H1 (cell line): ENCODE measurements at regions not wholly inside any gene's neighbourhood (a gene's known extent, or its start where the extent isn't known, plus 50 kb on each side); places are given as distances from the start of the nearest gene placed in this dataset.

Experiments
- CTCF ChIA-PET: fragments of 300-600 bp; sonication (Branson Sonifier 250); formaldehyde crosslinking; loops from one replicate; lab custom pipeline; 2021; ENCODE audit not compliant: partially characterized antibody; lab: Charles Lee
- POLR2A ChIA-PET: fragments of 300-600 bp; sonication (Branson Sonifier 250); formaldehyde crosslinking; loops from one replicate; lab custom pipeline; 2021; ENCODE audit warnings: inconsistent platforms; ENCODE audit not compliant: partially characterized antibody; lab: Charles Lee
- DNase-seq, 2 experiments: peaks; one replicate each; pipeline versions ENCODE4 v3.0.0 to v3.0.0-alpha.2; 2010 to 2022; ENCODE audit warnings: low spot score in 2 of 2, low read depth in 1 of 2, mixed read lengths in 1 of 2
- FAIRE-seq: peaks from 2 replicates; lab custom pipeline; 2011; peaks lifted over from hg19 to GRCh38; lab: Jason Lieb, UNC
- H2AFZ ChIP-seq: 2 replicates; pipeline ENCODE4 v1.8.1; 2012; ENCODE audit warnings: low read length, inconsistent platforms
- H2AK5ac ChIP-seq: 2 replicates; pipeline ENCODE4 v1.6.1; 2013; ENCODE audit warnings: low read depth, low read length
- H2BK120ac ChIP-seq: replicated peaks from 2 replicates; pipeline ENCODE3; 2013; ENCODE audit warnings: low read depth, low read length, inconsistent platforms
- H2BK12ac ChIP-seq: 2 replicates; pipeline ENCODE4 v1.6.1; 2013; ENCODE audit warnings: low read depth, low read length
- H2BK15ac ChIP-seq: 2 replicates; pipeline ENCODE4 v1.6.1; 2013; ENCODE audit warnings: low read length
- H2BK20ac ChIP-seq: 2 replicates; pipeline ENCODE4 v1.6.1; 2013; ENCODE audit warnings: low read length
- H2BK5ac ChIP-seq: 2 replicates; pipeline ENCODE4 v1.6.1; 2013; ENCODE audit warnings: low read depth, low read length
- H3K14ac ChIP-seq: 2 replicates; pipeline ENCODE4 v1.6.1; 2013; ENCODE audit warnings: inconsistent platforms; ENCODE audit not compliant: insufficient read length
- H3K18ac ChIP-seq: 2 replicates; pipeline ENCODE4 v1.6.1; 2013; ENCODE audit warnings: low read length; ENCODE audit errors: extremely low read depth
- H3K23ac ChIP-seq: 2 replicates; pipeline ENCODE4 v1.6.1; 2013; ENCODE audit warnings: inconsistent platforms; ENCODE audit not compliant: insufficient read length
- H3K23me2 ChIP-seq: 2 replicates; pipeline ENCODE4 v1.6.1; 2013; ENCODE audit warnings: low read depth, low read length
- H3K27ac ChIP-seq: 2 replicates; pipeline ENCODE4 v1.6.1; 2011; ENCODE audit warnings: low read depth, low read length, inconsistent platforms
- H3K27me3 ChIP-seq, 4 experiments: replicated peaks in 1 of 4; 1 replicate in 1 of 4; 2 replicates in 3 of 4; pipeline versions ENCODE4 v1.6.1 to v1.8.1; 2011 to 2013; ENCODE audit warnings: low read length in 3 of 4, mild to moderate bottlenecking in 3 of 4, inconsistent platforms in 2 of 4, mixed read lengths in 2 of 4, moderate library complexity in 1 of 4; ENCODE audit not compliant: control insufficient read depth in 3 of 4, insufficient read depth in 3 of 4; ENCODE audit errors: extremely low read depth in 1 of 4
- H3K36me3 ChIP-seq, 4 experiments: 2 replicates each; pipeline versions ENCODE4 v1.6.1 to v1.8.1; 2011 to 2013; ENCODE audit warnings: mild to moderate bottlenecking in 4 of 4, low read length in 3 of 4, moderate library complexity in 2 of 4, control low read depth in 1 of 4, inconsistent platforms in 1 of 4; ENCODE audit not compliant: insufficient read depth in 4 of 4, control insufficient read depth in 2 of 4
- H3K4ac ChIP-seq: replicated peaks from 2 replicates; pipeline ENCODE3; 2013; ENCODE audit warnings: low read length, low read depth, mixed read lengths, inconsistent platforms; ENCODE audit not compliant: insufficient read length
- H3K4me1 ChIP-seq, 4 experiments: replicated peaks in 1 of 4; 1 replicate in 1 of 4; 2 replicates in 3 of 4; pipeline versions ENCODE4 v1.6.1 to v1.8.1; 2011 to 2013; ENCODE audit warnings: low read length in 3 of 4, inconsistent platforms in 2 of 4, mixed read lengths in 1 of 4; ENCODE audit not compliant: insufficient read depth in 4 of 4, control insufficient read depth in 3 of 4
- H3K4me2 ChIP-seq, 2 experiments: 2 replicates each; pipeline versions ENCODE4 v1.6.1 to v1.8.1; 2011 to 2013; ENCODE audit warnings: low read depth in 2 of 2, low read length in 2 of 2, control low read depth in 1 of 2, inconsistent platforms in 1 of 2, mild to moderate bottlenecking in 1 of 2; ENCODE audit not compliant: insufficient read depth in 1 of 2
- H3K4me3 ChIP-seq, 4 experiments: fragments of 200-600, 300-600 bp in 1 of 4; sonication (generic), shearing (Covaris generic), sonication (Bioruptor Twin) in 1 of 4; 2 replicates each; pipeline versions ENCODE4 v1.5.1 to v1.8.1; 2011 to 2016; ENCODE audit warnings: low read length in 4 of 4, low read depth in 3 of 4, control low read depth in 2 of 4, inconsistent platforms in 2 of 4, mild to moderate bottlenecking in 2 of 4, mixed read lengths in 1 of 4, moderate library complexity in 1 of 4; ENCODE audit not compliant: insufficient read depth in 2 of 4; ENCODE audit errors: extremely low read depth in 1 of 4
- H3K56ac ChIP-seq: replicated peaks from 2 replicates; pipeline ENCODE3; 2013; ENCODE audit warnings: low read depth, mild to moderate bottlenecking, mixed read lengths, low read length, inconsistent platforms; ENCODE audit not compliant: insufficient read length
- H3K79me1 ChIP-seq: 2 replicates; pipeline ENCODE4 v1.6.1; 2013; ENCODE audit warnings: low read depth, low read length, control low read depth
- H3K79me2 ChIP-seq, 2 experiments: 2 replicates each; pipeline versions ENCODE4 v1.6.1 to v1.8.1; 2012 to 2013; ENCODE audit warnings: low read length in 2 of 2, mild to moderate bottlenecking in 2 of 2, inconsistent platforms in 1 of 2; ENCODE audit not compliant: insufficient read depth in 2 of 2, control insufficient read depth in 1 of 2
- H3K9ac ChIP-seq, 4 experiments: replicated peaks in 1 of 4; 1 replicate in 1 of 4; 2 replicates in 3 of 4; pipeline versions ENCODE4 v1.6.1 to v1.8.1; 2011 to 2013; ENCODE audit warnings: low read depth in 3 of 4, low read length in 3 of 4, control low read depth in 2 of 4, mild to moderate bottlenecking in 2 of 4, moderate library complexity in 2 of 4, inconsistent platforms in 1 of 4; ENCODE audit errors: extremely low read depth in 1 of 4
- H3K9me3 ChIP-seq, 2 experiments: 2 replicates each; pipeline versions ENCODE4 v1.6.1 to v1.8.1; 2012 to 2013; ENCODE audit warnings: mild to moderate bottlenecking in 2 of 2, moderate library complexity in 2 of 2, control low read depth in 1 of 2, inconsistent platforms in 1 of 2, low read depth in 1 of 2, low read length in 1 of 2, mixed read lengths in 1 of 2; ENCODE audit not compliant: insufficient read depth in 2 of 2
- H4K20me1 ChIP-seq, 2 experiments: replicated peaks in 1 of 2; 2 replicates each; pipeline versions ENCODE3 to v1.8.1; 2011 to 2013; ENCODE audit warnings: inconsistent platforms in 2 of 2, low read length in 2 of 2, mild to moderate bottlenecking in 1 of 2; ENCODE audit not compliant: insufficient read depth in 2 of 2, control insufficient read depth in 1 of 2
- H4K5ac ChIP-seq: 2 replicates; pipeline ENCODE4 v1.6.1; 2013; ENCODE audit warnings: low read length, low read depth, mixed read lengths, inconsistent platforms; ENCODE audit not compliant: insufficient read length
- H4K8ac ChIP-seq: 2 replicates; pipeline ENCODE4 v1.8.0; 2013; ENCODE audit warnings: mild to moderate bottlenecking, moderate library complexity, low read length, inconsistent platforms; ENCODE audit not compliant: insufficient read depth; ENCODE audit errors: extremely low read depth
- H4K91ac ChIP-seq: replicated peaks from 2 replicates; pipeline ENCODE3; 2013; ENCODE audit warnings: low read length, mixed read lengths, inconsistent platforms; ENCODE audit not compliant: insufficient read length
- ATF2 ChIP-seq: IDR thresholded peaks from 2 replicates; pipeline ENCODE4 v1.6.1; 2012; ENCODE audit warnings: low read length, inconsistent platforms
- CEBPB ChIP-seq: IDR thresholded peaks from 2 replicates; pipeline ENCODE4 v1.6.1; 2012; ENCODE audit warnings: low read depth, low read length
- CHD1 ChIP-seq: IDR thresholded peaks from 2 replicates; pipeline ENCODE4 v1.6.1; 2012; ENCODE audit warnings: low read depth, low read length, improper control_type of control experiment
- E2F6 ChIP-seq: IDR thresholded peaks from 2 replicates; pipeline ENCODE4 v1.6.1; 2012; ENCODE audit warnings: inconsistent platforms
- MAX ChIP-seq: IDR thresholded peaks from 2 replicates; pipeline ENCODE4 v1.6.1; 2012; ENCODE audit warnings: inconsistent platforms
- NANOG ChIP-seq: IDR thresholded peaks from 2 replicates; pipeline ENCODE4 v1.6.1; 2011; ENCODE audit warnings: low read length, low read depth, mild to moderate bottlenecking, inconsistent platforms; ENCODE audit not compliant: insufficient read depth, poor library complexity, severe bottlenecking
- NRF1 ChIP-seq: IDR thresholded peaks from 2 replicates; pipeline ENCODE4 v1.6.1; 2011; ENCODE audit warnings: mild to moderate bottlenecking, low read depth, low read length, improper control_type of control experiment
- RBBP5 ChIP-seq: IDR thresholded peaks from 2 replicates; pipeline ENCODE4 v1.7.1; 2012; ENCODE audit warnings: low read depth, mild to moderate bottlenecking, inconsistent platforms, low read length, moderate library complexity, borderline replicate concordance
- RFX5 ChIP-seq: IDR thresholded peaks from 2 replicates; pipeline ENCODE4 v1.6.1; 2011; ENCODE audit warnings: low read depth, low read length, improper control_type of control experiment, borderline replicate concordance
- SP2 ChIP-seq: IDR thresholded peaks from 2 replicates; pipeline ENCODE4 v1.6.1; 2012; ENCODE audit warnings: mild to moderate bottlenecking, low read length, inconsistent platforms
- WGBS, 2 experiments: shearing (Covaris generic) in 1 of 2; methylation state at CpG; one replicate each; pipeline versions ENCODE4 v1.1.6 to v1.1.7; 2013 to 2015; ENCODE audit warnings: low lambda C conversion rate in 2 of 2, mixed read lengths in 2 of 2, inconsistent platforms in 1 of 2, low coverage in 1 of 2, missing lambda C conversion rate in 1 of 2; ENCODE audit not compliant: insufficient replicate concordance in 2 of 2, insufficient coverage in 1 of 2, insufficient read length in 1 of 2; ENCODE audit errors: extremely low coverage in 1 of 2, missing lambda C conversion rate in 1 of 2; 5-methylcytosine and 5-hydroxymethylcytosine counted together

- H3K23me2 ChIP-seq, result no peaks in the 10 kb centered on the region
- H3K4me3 ChIP-seq, result no peak overlapping the region
- no peak overlapping the region for H3K4me2 ChIP-seq
- 0 out of 2 replicates have a peak overlapping the region, but pooled peaks have one; percentile 77 for H2BK20ac ChIP-seq
- H2AK5ac ChIP-seq, result 0 out of 2 replicates have a peak overlapping the region, but pooled peaks have one; percentile 71
- H2BK12ac ChIP-seq, result 0 out of 2 replicates have a peak overlapping the region, but pooled peaks have one; percentile 10
- no peak overlapping the region for H2BK5ac ChIP-seq
- CTCF ChIA-PET, result interaction anchor here (0.9 kb wide), 1 partner anchor 1635 kb away, joined by 3 read pairs; no protein-coding TSS in a partner anchor
- peak overlapping the region; percentile 96 for H2AFZ ChIP-seq
- no peaks in the 10 kb centered on the region for H3K36me3 ChIP-seq
- no peak overlapping the region for H3K18ac ChIP-seq
- H3K9ac ChIP-seq, result no peak overlapping the region
- H3K27ac ChIP-seq, result no peak overlapping the region
- no peak overlapping the region for H3K56ac ChIP-seq
- H3K27me3 ChIP-seq, result no peaks in the 10 kb centered on the region
- no peak overlapping the region for H2BK15ac ChIP-seq
- peaks cover 8 to 15% (median 11%) of the 10 kb centered on the region in 4 experiments; a peak in 6 of 7 replicates for H3K4me1 ChIP-seq
- no peak overlapping the region for H3K4ac ChIP-seq
- H3K79me1 ChIP-seq, result no peaks in the 10 kb centered on the region
- POLR2A ChIA-PET, result no interaction called here
- H3K23ac ChIP-seq, result no peak overlapping the region
- H4K8ac ChIP-seq, result no peak overlapping the region
- H2BK120ac ChIP-seq, result no peak overlapping the region
- TF ChIP-seq CEBPB (no peak), ATF2 (no peak), E2F6 (peak; percentile 85), RBBP5 (no peak), NRF1 (no peak), CHD1 (no peak), RFX5 (no peak), MAX (peak; percentile 67), SP2 (no peak), NANOG (no peak)
- no peak overlapping the region for H4K91ac ChIP-seq
- H4K5ac ChIP-seq, result no peak overlapping the region
- FAIRE-seq (no peak), DNase-seq (no peak)
- no peaks in the 10 kb centered on the region for H4K20me1 ChIP-seq
- H3K14ac ChIP-seq, result no peak overlapping the region
- 72% methylated on average over 6 of the region's 6 CpGs; no CpG with 5 or more reads in 1 of the 2 experiments for WGBS, 2 experiments
- H3K79me2 ChIP-seq, result no peaks in the 10 kb centered on the region
- no peaks in the 10 kb centered on the region for H3K9me3 ChIP-seq
These were observed 960.3 kb downstream of the VRK1 start for GRCh38 chr14:97757491-97757890.
